Vagina (tissue), 2 donors: ENCODE measurements at regions not wholly inside any gene's neighbourhood (a gene's known extent, or its start where the extent isn't known, plus 50 kb on each side); places are given as distances from the start of the nearest gene placed in this dataset.

ENCODE experiments used
- POLR2AphosphoS5 ChIP-seq, 2 donors: sonication (generic); formaldehyde crosslinking; IDR thresholded peaks; one replicate each; pipeline ENCODE4 v1.9.0; 2017; ENCODE audit warnings: antibody characterized with exemption in 2 of 2, mild to moderate bottlenecking in 2 of 2, low read depth in 1 of 2; ENCODE audit not compliant: insufficient read depth in 1 of 2
- TF ChIP-seq, protein P1 (sequence below), 3 experiments: fragments of 450-650 bp in 2 of 3; fragments of 200-600 bp in 1 of 3; sonication (generic) in 1 of 3; IDR thresholded peaks; one replicate each; pipeline ENCODE4 v1.5.1; 2017 to 2019; ENCODE audit warnings: antibody characterized with exemption in 3 of 3, mild to moderate bottlenecking in 2 of 3, moderate library complexity in 2 of 3

GRCh38 chr6:50510361-50510760, 203.0 kb upstream of the TFAP2D start:
- TF ChIP-seq, protein P1, sequence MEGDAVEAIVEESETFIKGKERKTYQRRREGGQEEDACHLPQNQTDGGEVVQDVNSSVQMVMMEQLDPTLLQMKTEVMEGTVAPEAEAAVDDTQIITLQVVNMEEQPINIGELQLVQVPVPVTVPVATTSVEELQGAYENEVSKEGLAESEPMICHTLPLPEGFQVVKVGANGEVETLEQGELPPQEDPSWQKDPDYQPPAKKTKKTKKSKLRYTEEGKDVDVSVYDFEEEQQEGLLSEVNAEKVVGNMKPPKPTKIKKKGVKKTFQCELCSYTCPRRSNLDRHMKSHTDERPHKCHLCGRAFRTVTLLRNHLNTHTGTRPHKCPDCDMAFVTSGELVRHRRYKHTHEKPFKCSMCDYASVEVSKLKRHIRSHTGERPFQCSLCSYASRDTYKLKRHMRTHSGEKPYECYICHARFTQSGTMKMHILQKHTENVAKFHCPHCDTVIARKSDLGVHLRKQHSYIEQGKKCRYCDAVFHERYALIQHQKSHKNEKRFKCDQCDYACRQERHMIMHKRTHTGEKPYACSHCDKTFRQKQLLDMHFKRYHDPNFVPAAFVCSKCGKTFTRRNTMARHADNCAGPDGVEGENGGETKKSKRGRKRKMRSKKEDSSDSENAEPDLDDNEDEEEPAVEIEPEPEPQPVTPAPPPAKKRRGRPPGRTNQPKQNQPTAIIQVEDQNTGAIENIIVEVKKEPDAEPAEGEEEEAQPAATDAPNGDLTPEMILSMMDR (IDR thresholded peaks at IDR 0.05), result no peak
- TF ChIP-seq POLR2AphosphoS5 (IDR thresholded peaks at IDR 0.05; ENCODE audit: insufficient read depth in 1 of 2, low read depth in 1 of 2), result no peak
